ENCODE measurements at regions not wholly inside any gene's neighbourhood (a gene's known extent, or its start where the extent isn't known, plus 50 kb on each side); places are given as distances from the start of the nearest gene placed in this dataset.

DNA sequence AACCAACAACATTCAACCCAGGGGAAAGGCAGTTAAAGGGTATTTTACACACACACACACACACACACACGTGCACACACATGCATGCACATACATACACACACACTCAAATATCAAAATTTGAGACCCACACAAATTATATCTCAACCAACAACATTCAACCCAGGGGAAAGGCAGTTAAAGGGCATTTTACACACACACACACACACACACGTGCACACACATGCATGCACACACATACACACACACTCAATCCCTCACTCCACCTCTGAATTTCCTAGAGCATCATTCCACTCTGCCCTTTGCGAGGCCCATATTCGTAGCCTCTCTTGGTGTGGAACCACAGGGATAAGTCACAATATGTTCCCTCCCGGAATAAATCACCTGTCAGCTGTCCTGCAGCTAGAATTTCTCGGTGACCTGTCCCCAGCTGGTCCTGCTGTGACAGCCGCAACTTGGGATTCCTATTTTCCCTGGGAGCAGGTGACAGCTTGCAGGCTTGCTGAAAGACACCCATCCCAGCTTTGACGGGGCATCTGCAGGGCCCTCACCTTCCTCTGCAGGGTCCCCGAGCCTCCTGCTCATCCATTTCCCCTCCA lies 122.7 kb downstream of the PSMG1 start:
- no peak overlapping the region for H3K4me3 ChIP-seq (ENCODE audit: low read length)
- TF ChIP-seq, protein P1, sequence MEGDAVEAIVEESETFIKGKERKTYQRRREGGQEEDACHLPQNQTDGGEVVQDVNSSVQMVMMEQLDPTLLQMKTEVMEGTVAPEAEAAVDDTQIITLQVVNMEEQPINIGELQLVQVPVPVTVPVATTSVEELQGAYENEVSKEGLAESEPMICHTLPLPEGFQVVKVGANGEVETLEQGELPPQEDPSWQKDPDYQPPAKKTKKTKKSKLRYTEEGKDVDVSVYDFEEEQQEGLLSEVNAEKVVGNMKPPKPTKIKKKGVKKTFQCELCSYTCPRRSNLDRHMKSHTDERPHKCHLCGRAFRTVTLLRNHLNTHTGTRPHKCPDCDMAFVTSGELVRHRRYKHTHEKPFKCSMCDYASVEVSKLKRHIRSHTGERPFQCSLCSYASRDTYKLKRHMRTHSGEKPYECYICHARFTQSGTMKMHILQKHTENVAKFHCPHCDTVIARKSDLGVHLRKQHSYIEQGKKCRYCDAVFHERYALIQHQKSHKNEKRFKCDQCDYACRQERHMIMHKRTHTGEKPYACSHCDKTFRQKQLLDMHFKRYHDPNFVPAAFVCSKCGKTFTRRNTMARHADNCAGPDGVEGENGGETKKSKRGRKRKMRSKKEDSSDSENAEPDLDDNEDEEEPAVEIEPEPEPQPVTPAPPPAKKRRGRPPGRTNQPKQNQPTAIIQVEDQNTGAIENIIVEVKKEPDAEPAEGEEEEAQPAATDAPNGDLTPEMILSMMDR (conservative IDR thresholded peaks at IDR 0.05; ENCODE audit: low read depth, low read length) = no peak
- no peak for DNase-seq (ENCODE audit: low read depth)

DNA sequence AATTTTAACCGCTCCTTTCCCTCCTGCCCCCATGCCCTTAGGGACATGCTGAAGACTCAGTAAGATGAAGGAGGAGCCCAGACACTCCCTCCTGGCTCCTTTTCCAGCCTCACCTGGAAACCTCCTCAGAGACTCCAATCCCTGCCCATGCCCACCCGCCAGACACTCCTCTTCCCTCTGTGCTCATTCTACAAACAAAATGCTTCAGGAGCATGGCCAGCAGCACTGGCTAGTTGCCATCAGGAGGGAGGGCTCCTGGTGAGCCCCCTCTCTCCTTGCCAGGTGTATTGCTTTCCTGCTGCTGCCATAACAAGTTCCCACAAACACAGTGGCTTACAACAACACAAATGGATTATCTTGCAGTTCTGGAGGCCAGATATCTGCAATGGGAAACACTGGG lies 126.1 kb downstream of the PSMG1 start:
- DNase-seq (ENCODE audit: low read depth) = no peak
- TF ChIP-seq, protein P1 (conservative IDR thresholded peaks at IDR 0.05; ENCODE audit: low read depth, low read length) = no peak
- H3K4me3 ChIP-seq (ENCODE audit: low read length) = no peak overlapping the region

DNA sequence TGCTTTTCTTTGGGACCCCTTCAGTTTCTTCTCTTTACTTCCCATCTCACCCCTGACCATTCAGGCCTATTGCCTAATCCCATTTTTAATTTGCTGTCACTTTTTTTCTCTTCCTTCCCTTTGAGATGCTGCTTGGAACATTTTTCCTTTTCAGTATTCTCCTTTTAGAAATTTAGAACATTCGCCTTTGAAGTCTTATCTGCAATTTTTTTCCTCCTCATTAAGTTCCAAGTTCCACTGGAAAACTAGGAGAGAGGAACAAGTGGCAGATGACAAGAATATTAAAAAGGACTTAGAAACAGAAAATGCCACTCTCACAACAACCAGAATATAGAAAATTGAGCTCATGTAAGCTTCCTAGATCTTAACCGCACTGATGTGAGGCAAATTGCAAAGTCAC lies 126.6 kb downstream of the PSMG1 start:
- H3K4me3 ChIP-seq (ENCODE audit: low read length) = no peak overlapping the region
- no peak for DNase-seq (ENCODE audit: low read depth)
- TF ChIP-seq, protein P1 (conservative IDR thresholded peaks at IDR 0.05; ENCODE audit: low read depth, low read length) = no peak

DNA sequence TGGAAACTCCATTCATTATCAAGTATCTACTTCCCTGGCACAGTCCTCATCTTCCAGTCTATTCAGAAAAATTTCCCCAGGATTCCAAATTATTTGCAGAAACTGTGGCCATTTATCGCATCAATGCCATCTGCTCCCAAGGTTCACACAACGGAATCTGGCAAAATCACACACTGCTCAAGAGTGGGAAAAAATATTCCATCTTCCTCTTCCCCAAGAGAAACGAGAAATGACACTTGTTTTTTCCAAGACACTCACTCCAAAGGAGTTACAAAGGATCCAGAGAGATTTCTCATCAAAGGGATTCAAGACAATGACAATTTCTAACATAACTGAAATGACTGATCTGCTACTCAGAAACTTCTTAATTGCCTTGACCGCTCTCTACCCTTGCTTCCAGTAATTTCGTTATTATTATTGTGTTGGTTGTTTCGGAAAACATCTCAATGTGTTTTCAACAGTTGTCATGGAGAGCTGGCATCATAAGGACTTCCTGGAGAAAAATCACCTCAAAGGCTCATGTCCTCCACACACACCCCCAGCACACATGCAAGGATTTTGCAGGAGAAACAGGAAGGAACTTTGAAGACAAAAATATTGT lies 128.0 kb downstream of the PSMG1 start:
- TF ChIP-seq, protein P1 (conservative IDR thresholded peaks at IDR 0.05; ENCODE audit: low read depth, low read length) = no peak
- DNase-seq (ENCODE audit: low read depth) = no peak
- no peak overlapping the region for H3K4me3 ChIP-seq (ENCODE audit: low read length)

DNA sequence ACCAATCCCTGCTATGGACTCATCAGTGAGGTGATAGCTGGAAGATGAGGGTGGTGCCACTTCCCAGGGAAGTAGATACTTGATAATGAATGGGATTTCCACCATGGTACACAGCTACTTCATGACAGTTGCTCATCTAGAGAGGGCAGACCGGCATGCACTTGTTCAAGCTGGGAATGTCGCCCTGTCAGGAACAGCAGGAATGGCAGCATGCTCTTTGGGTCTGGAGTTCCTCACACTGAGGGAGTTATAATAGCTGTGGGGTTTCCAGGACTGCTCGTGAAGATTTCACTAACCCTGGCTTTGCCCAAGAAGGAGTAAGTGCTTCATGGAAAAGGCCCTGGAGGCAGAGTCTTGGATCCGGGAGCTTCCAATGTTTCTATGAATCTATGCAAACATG lies 129.2 kb downstream of the PSMG1 start:
- TF ChIP-seq, protein P1 (conservative IDR thresholded peaks at IDR 0.05; ENCODE audit: low read depth, low read length) = no peak
- no peak overlapping the region for H3K4me3 ChIP-seq (ENCODE audit: low read length)
- no peak for DNase-seq (ENCODE audit: low read depth)

DNA sequence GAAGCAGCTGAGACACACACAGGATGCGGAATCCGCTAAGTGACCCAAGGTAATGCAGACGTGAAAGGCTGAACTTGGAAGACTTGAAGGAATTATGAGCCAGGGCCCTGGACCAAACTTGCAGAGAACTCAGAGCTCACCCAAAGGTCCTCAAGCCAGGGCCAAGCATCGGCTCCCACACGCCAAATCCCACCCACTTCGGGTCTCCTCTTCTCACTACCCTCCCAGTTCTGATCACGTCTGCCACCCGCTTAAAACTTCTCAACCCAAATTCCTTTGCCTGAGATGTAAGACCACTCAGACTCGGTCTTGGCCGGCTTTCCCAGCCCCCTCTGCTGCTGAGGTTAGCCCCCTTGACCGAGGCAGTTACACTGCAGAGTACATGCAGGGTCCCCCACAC lies 130.1 kb downstream of the PSMG1 start:
- DNase-seq (ENCODE audit: low read depth) = no peak
- no peak overlapping the region for H3K4me3 ChIP-seq (ENCODE audit: low read length)
- TF ChIP-seq, protein P1 (conservative IDR thresholded peaks at IDR 0.05; ENCODE audit: low read depth, low read length) = no peak

DNA sequence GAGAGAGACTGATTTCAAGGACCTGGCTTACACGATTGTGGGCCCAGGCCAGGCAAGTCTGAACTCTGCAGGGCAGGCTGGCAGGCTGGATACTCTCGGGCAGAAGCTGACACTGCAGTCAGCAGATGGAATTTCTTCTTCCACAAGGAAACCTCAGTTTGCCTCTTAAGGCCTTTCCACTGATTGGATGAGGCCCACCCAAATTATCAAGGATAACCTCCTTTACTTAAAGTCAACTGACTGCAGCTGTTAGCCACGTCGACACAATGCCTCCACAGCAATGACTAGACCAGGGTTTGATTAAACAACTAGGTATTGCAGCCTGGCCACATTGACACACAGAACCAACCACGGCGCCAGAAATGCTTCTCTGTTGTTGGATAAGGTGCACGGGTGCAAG lies 130.5 kb downstream of the PSMG1 start:
- H3K4me3 ChIP-seq (ENCODE audit: low read length) = no peak overlapping the region
- DNase-seq (ENCODE audit: low read depth) = no peak
- TF ChIP-seq, protein P1 (conservative IDR thresholded peaks at IDR 0.05; ENCODE audit: low read depth, low read length) = no peak

Data from retinal pigment epithelial cell (primary cell).